Thoracic aorta (tissue), 2 donors: ENCODE measurements at regions not wholly inside any gene's neighbourhood (a gene's known extent, or its start where the extent isn't known, plus 50 kb on each side); places are given as distances from the start of the nearest gene placed in this dataset.

Source experiments
- ATAC-seq: fragments of 150-250 bp; one replicate; pipeline ENCODE4 v1.8.0; 2017; ENCODE audit warnings: low read depth; ENCODE audit not compliant: insufficient number of reproducible peaks, low FRiP score
- DNase-seq: peaks from one replicate; pipeline ENCODE4 v3.0.0-alpha.2; 2020; ENCODE audit warnings: low spot score
- H3K27ac ChIP-seq, 2 donors: fragments of 200-600 bp; sonication (generic); 1 replicate in 1 of 2; 2 replicates in 1 of 2; pipeline ENCODE4 v1.5.1; 2016; ENCODE audit warnings: mild to moderate bottlenecking in 2 of 2, moderate library complexity in 2 of 2
- H3K27me3 ChIP-seq: fragments of 200-600 bp; sonication (generic); replicated peaks from 2 replicates; pipeline ENCODE4 v1.6.0; 2016; ENCODE audit warnings: mild to moderate bottlenecking; ENCODE audit not compliant: insufficient read depth
- H3K36me3 ChIP-seq: fragments of 200-600 bp; sonication (generic); one replicate; pipeline ENCODE4 v1.5.1; 2016
- H3K4me1 ChIP-seq, 2 donors: fragments of 200-600 bp; sonication (generic); 1 replicate in 1 of 2; 2 replicates in 1 of 2; pipeline versions ENCODE4 v1.5.1 to v1.6.0; 2016; ENCODE audit warnings: low read depth in 2 of 2, mild to moderate bottlenecking in 1 of 2; ENCODE audit not compliant: control insufficient read depth in 1 of 2
- H3K4me3 ChIP-seq: fragments of 200-600 bp; sonication (generic); 2 replicates; pipeline ENCODE4 v1.5.1; 2016; ENCODE audit warnings: mild to moderate bottlenecking
- H3K9me3 ChIP-seq: fragments of 200-600 bp; sonication (generic); 2 replicates; pipeline ENCODE4 v1.5.1; 2016
- TF ChIP-seq, protein P1 (sequence below): fragments of 200-600 bp; sonication (generic); IDR thresholded peaks from one replicate; pipeline ENCODE4 v1.5.1; 2019; ENCODE audit warnings: antibody characterized with exemption

DNA sequence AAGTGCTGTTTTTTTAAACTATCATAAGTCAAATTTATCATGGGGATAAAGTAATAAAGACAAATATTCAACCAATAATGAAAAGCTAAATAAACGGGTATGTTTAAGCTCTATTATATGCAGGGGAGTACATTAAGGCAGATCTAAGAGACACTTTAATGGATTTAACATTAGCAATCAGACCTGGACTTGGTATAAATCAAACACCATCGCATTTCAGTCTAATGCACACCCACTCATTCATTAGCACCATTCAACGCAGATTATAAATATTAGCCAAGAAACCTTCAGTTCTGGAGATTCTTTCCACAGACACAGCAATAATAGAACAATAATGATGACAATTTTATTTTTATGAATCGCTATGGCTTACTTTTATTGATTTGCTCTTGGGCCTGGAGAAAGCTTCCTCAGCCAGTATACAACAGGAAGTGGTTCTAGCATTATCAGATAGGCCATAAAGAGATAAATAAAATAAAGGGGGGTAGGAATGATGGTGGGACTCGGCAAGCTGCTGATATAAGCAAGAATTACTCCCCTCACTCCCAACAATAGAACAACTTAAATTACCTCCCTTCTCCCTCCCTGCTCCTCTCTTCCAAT, 172.2 kb downstream of the PSAT1 start:
- TF ChIP-seq, protein P1, sequence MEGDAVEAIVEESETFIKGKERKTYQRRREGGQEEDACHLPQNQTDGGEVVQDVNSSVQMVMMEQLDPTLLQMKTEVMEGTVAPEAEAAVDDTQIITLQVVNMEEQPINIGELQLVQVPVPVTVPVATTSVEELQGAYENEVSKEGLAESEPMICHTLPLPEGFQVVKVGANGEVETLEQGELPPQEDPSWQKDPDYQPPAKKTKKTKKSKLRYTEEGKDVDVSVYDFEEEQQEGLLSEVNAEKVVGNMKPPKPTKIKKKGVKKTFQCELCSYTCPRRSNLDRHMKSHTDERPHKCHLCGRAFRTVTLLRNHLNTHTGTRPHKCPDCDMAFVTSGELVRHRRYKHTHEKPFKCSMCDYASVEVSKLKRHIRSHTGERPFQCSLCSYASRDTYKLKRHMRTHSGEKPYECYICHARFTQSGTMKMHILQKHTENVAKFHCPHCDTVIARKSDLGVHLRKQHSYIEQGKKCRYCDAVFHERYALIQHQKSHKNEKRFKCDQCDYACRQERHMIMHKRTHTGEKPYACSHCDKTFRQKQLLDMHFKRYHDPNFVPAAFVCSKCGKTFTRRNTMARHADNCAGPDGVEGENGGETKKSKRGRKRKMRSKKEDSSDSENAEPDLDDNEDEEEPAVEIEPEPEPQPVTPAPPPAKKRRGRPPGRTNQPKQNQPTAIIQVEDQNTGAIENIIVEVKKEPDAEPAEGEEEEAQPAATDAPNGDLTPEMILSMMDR = no peak
- no peak overlapping the region for H3K27ac ChIP-seq
- no peak for ATAC-seq
- H3K36me3 ChIP-seq = no peaks in the 10 kb centered on the region
- H3K4me1 ChIP-seq = no peaks in the 10 kb centered on the region
- DNase-seq = no peak
- no peaks in the 10 kb centered on the region for H3K9me3 ChIP-seq
- H3K27me3 ChIP-seq = no peaks in the 10 kb centered on the region
- H3K4me3 ChIP-seq = no peak overlapping the region

DNA sequence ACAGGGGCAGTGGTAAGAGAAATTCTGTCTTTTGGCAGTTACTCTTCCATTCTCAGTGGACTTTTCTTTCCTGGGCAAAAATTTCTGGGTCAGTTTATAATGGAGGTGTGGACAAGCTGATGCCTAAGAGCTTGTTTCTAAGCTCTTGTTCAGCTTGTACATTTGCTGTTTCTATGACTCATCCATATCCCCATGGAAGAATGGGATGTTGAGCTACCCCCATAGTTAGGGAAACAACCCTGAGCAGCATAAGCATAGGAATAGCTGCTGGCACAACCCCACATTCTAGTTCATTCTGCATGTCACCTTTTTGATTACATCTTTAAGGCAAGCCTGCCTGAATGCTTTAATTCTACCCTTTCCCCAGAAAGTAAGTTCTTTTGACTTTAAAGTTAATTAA, 173.3 kb downstream of the PSAT1 start:
- H3K4me1 ChIP-seq = no peaks in the 10 kb centered on the region
- ATAC-seq (no peak), DNase-seq (no peak)
- H3K27me3 ChIP-seq = no peaks in the 10 kb centered on the region
- TF ChIP-seq, protein P1 = no peak
- no peak overlapping the region for H3K27ac ChIP-seq
- no peaks in the 10 kb centered on the region for H3K9me3 ChIP-seq
- H3K4me3 ChIP-seq = no peak overlapping the region
- H3K36me3 ChIP-seq = no peaks in the 10 kb centered on the region

DNA sequence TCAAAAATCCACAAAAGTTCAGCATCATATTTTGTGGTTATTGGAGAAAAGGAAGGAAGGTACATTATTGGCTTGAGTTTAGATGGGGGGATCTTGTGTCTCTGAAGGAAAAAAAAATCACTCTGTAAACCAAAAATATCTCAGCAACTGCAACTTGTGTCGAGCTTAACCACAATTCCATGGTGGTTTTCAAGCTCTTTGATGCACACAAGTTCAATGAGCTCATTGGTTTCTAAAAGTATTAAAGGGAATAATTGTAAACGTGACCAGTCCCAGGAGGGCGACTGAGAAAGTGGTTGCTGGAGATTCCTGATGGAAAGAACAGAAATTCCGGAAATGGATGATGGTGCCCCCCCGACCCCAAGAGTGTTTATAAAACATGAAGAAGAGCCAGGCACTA, 173.8 kb downstream of the PSAT1 start:
- TF ChIP-seq, protein P1 = no peak
- Histone ChIP-seq H3K27me3 (no peaks in the 10 kb centered on the region), H3K36me3 (no peaks in the 10 kb centered on the region), H3K4me1 (no peaks in the 10 kb centered on the region), H3K9me3 (no peaks in the 10 kb centered on the region), H3K4me3 (no peak overlapping the region), H3K27ac (no peak overlapping the region)
- DNase-seq (no peak), ATAC-seq (no peak)

DNA sequence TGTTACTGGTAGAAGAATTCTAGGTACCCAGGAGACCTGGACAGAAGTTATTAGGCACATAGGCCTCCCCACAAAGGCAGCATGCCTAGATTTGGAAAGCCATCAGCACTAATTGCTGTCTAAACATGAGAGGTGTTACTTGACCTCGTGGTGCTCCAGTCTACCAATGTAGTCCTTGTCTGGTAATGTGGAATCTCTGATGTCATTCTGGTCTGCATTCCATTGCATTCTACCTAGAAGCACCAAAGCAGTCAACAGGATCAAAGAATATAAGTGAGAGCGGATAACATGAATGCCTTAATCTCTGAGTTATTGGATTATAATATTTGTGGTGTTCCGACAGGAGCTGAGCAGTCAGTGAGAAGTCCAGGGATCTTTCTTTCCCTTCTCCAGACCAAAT, 175.2 kb downstream of the PSAT1 start:
- no peaks in the 10 kb centered on the region for H3K27me3 ChIP-seq
- TF ChIP-seq, protein P1 = no peak

DNA sequence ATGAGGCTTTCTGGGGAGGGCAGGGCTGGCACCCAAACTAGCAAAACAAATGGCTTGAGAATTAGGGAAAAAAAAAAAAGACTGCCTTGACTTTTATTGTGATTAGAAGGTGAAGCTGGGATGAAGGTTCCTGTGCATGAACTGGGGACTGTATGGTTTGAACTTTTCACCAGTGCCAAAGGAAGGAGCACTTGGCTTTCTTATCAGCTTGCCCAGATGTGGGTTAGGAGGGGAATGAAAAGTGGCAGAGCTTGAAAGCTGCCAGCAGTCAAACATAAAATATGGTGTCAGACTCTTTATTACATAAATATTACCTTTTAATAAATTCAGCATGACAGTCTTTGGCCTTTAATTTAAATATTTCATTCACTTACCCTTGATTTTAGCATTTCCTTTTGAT, 182.5 kb downstream of the PSAT1 start:
- no peaks in the 10 kb centered on the region for H3K27me3 ChIP-seq
- no peak overlapping the region for H3K4me3 ChIP-seq
- TF ChIP-seq, protein P1 = no peak
- DNase-seq (no peak), ATAC-seq (no peak)
- H3K36me3 ChIP-seq = no peaks in the 10 kb centered on the region
- H3K4me1 ChIP-seq = no peaks in the 10 kb centered on the region
- H3K27ac ChIP-seq = no peak overlapping the region
- H3K9me3 ChIP-seq = no peaks in the 10 kb centered on the region

More for the DNA sequence above, 175.2 kb downstream of the PSAT1 start:
- H3K9me3 ChIP-seq = no peaks in the 10 kb centered on the region
- no peaks in the 10 kb centered on the region for H3K36me3 ChIP-seq
- DNase-seq (no peak), ATAC-seq (no peak)
- no peak overlapping the region for H3K27ac ChIP-seq
- H3K4me1 ChIP-seq = no peaks in the 10 kb centered on the region
- no peak overlapping the region for H3K4me3 ChIP-seq
